Right atrium auricular region (tissue), 2 donors: ENCODE measurements at regions not wholly inside any gene's neighbourhood (a gene's known extent, or its start where the extent isn't known, plus 50 kb on each side); places are given as distances from the start of the nearest gene placed in this dataset.

Source experiments
- DNase-seq: peaks from one replicate; pipeline ENCODE4 v3.0.0-alpha.2; 2019; ENCODE audit warnings: low spot score
- H3K27ac ChIP-seq, 2 donors: fragments of 200-600 bp; sonication (generic); 1 replicate in 1 of 2; 2 replicates in 1 of 2; pipeline ENCODE4 v1.5.1; 2016 to 2019
- H3K27me3 ChIP-seq, 2 donors: fragments of 200-600 bp; sonication (generic); one replicate each; pipeline versions ENCODE4 v1.5.1 to v1.6.0; 2017 to 2019
- H3K36me3 ChIP-seq: fragments of 200-600 bp; sonication (generic); one replicate; pipeline ENCODE4 v1.5.1; 2016
- H3K4me1 ChIP-seq, 2 donors: fragments of 200-600 bp; sonication (generic); one replicate each; pipeline versions ENCODE4 v1.5.1 to v1.6.0; 2017 to 2019
- H3K4me3 ChIP-seq, 2 donors: fragments of 200-600 bp; sonication (generic); 1 replicate in 1 of 2; 2 replicates in 1 of 2; pipeline ENCODE4 v1.5.1; 2017 to 2019; ENCODE audit warnings: mild to moderate bottlenecking in 1 of 2, moderate library complexity in 1 of 2
- H3K9me3 ChIP-seq, 2 donors: fragments of 200-600 bp; sonication (generic); one replicate each; pipeline ENCODE4 v1.5.1; 2019
- TF ChIP-seq, protein P1 (sequence below), 2 donors: fragments of 200-600 bp; sonication (generic); IDR thresholded peaks; one replicate each; pipeline ENCODE4 v1.5.1; 2019; ENCODE audit warnings: antibody characterized with exemption in 2 of 2

DNA sequence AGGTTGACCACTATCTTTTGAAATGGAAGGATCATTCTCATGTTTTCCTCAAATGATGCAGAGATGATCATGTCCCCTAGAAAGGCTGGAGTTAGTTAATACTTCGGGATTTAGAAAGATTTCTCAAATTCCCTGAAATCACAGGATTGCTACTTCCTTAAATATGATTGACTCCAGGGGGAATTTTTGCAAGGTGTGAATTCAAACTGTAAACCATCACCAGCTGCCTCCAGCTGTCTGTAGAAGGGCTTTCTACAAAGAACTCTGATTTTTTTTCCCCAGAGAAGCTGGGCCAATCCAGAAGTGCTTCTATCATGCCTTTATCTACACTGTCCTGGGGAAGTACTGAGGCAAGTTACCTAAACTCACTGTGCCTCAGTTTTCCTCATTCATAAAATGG lies 114.5 kb downstream of the EDN1 start:
- H3K36me3 ChIP-seq = no peaks in the 10 kb centered on the region
- TF ChIP-seq, protein P1, sequence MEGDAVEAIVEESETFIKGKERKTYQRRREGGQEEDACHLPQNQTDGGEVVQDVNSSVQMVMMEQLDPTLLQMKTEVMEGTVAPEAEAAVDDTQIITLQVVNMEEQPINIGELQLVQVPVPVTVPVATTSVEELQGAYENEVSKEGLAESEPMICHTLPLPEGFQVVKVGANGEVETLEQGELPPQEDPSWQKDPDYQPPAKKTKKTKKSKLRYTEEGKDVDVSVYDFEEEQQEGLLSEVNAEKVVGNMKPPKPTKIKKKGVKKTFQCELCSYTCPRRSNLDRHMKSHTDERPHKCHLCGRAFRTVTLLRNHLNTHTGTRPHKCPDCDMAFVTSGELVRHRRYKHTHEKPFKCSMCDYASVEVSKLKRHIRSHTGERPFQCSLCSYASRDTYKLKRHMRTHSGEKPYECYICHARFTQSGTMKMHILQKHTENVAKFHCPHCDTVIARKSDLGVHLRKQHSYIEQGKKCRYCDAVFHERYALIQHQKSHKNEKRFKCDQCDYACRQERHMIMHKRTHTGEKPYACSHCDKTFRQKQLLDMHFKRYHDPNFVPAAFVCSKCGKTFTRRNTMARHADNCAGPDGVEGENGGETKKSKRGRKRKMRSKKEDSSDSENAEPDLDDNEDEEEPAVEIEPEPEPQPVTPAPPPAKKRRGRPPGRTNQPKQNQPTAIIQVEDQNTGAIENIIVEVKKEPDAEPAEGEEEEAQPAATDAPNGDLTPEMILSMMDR (IDR thresholded peaks at IDR 0.05) = no peak
- no peaks in the 10 kb centered on the region for H3K9me3 ChIP-seq
- H3K4me3 ChIP-seq = no peak overlapping the region
- H3K4me1 ChIP-seq = peaks cover 0 to 12% of the 10 kb centered on the region in 2 donors
- no peaks in the 10 kb centered on the region for H3K27me3 ChIP-seq
- no peak overlapping the region for H3K27ac ChIP-seq
- no peak for DNase-seq

- Histone ChIP-seq H3K27ac (peak overlapping the region in 1 of 2 donors; percentile 6), H3K4me3 (no peak overlapping the region), H3K36me3 (no peaks in the 10 kb centered on the region), H3K27me3 (no peaks in the 10 kb centered on the region), H3K4me1 (peaks cover 0 to 3% of the 10 kb centered on the region in 2 donors), H3K9me3 (no peaks in the 10 kb centered on the region)
- TF ChIP-seq, protein P1 (IDR thresholded peaks at IDR 0.05) = no peak
- no peak for DNase-seq
Observed at GRCh38 chr6:12408752-12409151, 118.6 kb downstream of the EDN1 start.

DNA sequence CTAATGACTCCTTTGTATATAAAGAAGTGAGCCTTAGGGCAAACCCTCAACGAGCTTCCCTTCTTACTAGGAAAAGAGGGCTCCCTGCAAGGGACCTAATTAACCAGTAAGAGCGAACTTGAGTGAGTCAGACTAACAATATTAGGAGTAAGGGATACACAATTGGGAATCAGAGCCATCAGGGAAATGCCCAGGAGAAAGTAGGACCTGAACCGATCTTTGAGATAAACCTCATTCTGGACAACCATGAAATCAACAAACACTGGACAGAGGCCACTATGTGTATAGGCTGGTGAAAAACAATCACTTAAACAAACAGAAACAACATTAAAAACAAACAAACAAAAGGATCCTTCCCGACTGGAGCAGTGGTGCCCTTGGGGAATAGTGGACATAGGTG lies 120.8 kb downstream of the EDN1 start:
- no peak overlapping the region for H3K4me3 ChIP-seq
- H3K4me1 ChIP-seq = no peaks in the 10 kb centered on the region
- H3K9me3 ChIP-seq = no peaks in the 10 kb centered on the region
- no peak overlapping the region for H3K27ac ChIP-seq
- DNase-seq = no peak
- no peaks in the 10 kb centered on the region for H3K36me3 ChIP-seq
- TF ChIP-seq, protein P1 (IDR thresholded peaks at IDR 0.05) = no peak
- no peaks in the 10 kb centered on the region for H3K27me3 ChIP-seq

DNA sequence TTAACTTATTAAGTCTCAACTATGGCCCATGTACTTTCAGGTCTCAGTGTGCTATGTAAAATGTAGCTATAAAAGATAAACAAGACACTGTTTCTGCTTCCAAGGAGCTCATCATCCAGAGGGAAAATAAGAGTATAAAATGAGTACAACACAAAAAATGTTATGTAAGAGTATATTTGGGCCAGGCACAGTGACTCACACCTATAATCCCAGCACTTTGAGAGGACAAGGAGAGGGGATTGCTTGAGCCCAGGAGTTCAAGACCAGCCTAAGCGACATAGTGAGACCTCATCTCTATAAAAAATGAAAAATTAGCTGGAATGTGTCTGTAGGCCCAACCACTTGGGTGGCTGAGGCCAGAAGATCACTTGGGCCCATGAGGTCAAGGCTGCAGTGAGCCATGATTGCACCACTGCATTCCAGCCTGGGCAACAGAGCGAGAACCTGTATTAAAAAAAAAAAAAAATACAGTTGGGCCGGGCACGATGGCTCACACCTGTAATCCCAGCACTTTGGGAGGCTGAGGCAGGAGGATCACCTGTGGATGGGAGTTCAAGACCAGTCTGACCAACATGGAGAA lies 124.0 kb downstream of the EDN1 start:
- Histone ChIP-seq H3K36me3 (no peaks in the 10 kb centered on the region), H3K4me3 (no peak overlapping the region), H3K27me3 (no peaks in the 10 kb centered on the region), H3K4me1 (no peaks in the 10 kb centered on the region), H3K9me3 (peaks cover 0 to 5% of the 10 kb centered on the region in 2 donors), H3K27ac (no peak overlapping the region)
- TF ChIP-seq, protein P1 (IDR thresholded peaks at IDR 0.05) = no peak
- no peak for DNase-seq

- Histone ChIP-seq H3K27me3 (no peaks in the 10 kb centered on the region), H3K27ac (no peak overlapping the region), H3K36me3 (no peaks in the 10 kb centered on the region), H3K4me3 (no peak overlapping the region), H3K4me1 (no peaks in the 10 kb centered on the region), H3K9me3 (peaks cover 0 to 5% of the 10 kb centered on the region in 2 donors)
- DNase-seq = no peak
- TF ChIP-seq, protein P1 (IDR thresholded peaks at IDR 0.05) = no peak
Observed at GRCh38 chr6:12415980-12416598, 125.9 kb downstream of the EDN1 start.

- Histone ChIP-seq H3K27me3 (no peaks in the 10 kb centered on the region), H3K4me1 (no peaks in the 10 kb centered on the region), H3K36me3 (no peaks in the 10 kb centered on the region), H3K4me3 (no peak overlapping the region), H3K9me3 (peaks cover 0 to 5% of the 10 kb centered on the region in 2 donors), H3K27ac (no peak overlapping the region)
- TF ChIP-seq, protein P1 (IDR thresholded peaks at IDR 0.05) = no peak
- no peak for DNase-seq
Observed at GRCh38 chr6:12417191-12417590, 127.0 kb downstream of the EDN1 start.
